WTC11 (cell line): ENCODE measurements at regions not wholly inside any gene's neighbourhood (a gene's known extent, or its start where the extent isn't known, plus 50 kb on each side); places are given as distances from the start of the nearest gene placed in this dataset.

Experiments
- ATAC-seq: fragments of 200-7000 bp; cut with Tn5 transposase; 2 replicates; pipeline ENCODE4 v1.10.0; 2021; ENCODE audit warnings: mild to moderate bottlenecking, moderate library complexity
- CTCF ChIA-PET: fragments of 300-600 bp; sonication (Branson Sonifier 250); formaldehyde crosslinking; loops from one replicate; lab custom pipeline; 2021; ENCODE audit warnings: antibody characterized with exemption; lab: Charles Lee
- POLR2A ChIA-PET: fragments of 350-600 bp; sonication (Branson Sonifier 250); formaldehyde crosslinking; loops from one replicate; lab custom pipeline; 2021; ENCODE audit warnings: antibody characterized with exemption; lab: Charles Lee
- DNase-seq: peaks from one replicate; pipeline ENCODE4 v3.0.0; 2021; ENCODE audit warnings: low spot score
- H3K27ac Mint-ChIP-seq: 2 replicates; pipeline ENCODE4 v1.8.0; 2021; ENCODE audit warnings: mixed read lengths
- H3K27me3 Mint-ChIP-seq: 2 replicates; pipeline ENCODE4 v1.8.0; 2021; ENCODE audit warnings: low read depth, mild to moderate bottlenecking, moderate library complexity, mixed read lengths
- H3K36me3 Mint-ChIP-seq: 2 replicates; pipeline ENCODE4 v1.8.0; 2021; ENCODE audit warnings: mixed read lengths
- H3K4me1 Mint-ChIP-seq: 2 replicates; pipeline ENCODE4 v1.8.0; 2022; ENCODE audit warnings: mixed read lengths
- H3K4me3 Mint-ChIP-seq: 2 replicates; pipeline ENCODE4 v1.8.0; 2021; ENCODE audit warnings: mild to moderate bottlenecking, moderate library complexity, mixed read lengths
- H3K9me3 Mint-ChIP-seq: 2 replicates; pipeline ENCODE4 v1.8.0; 2021; ENCODE audit warnings: mixed read lengths
- CREB1 ChIP-seq: sonication (generic); formaldehyde crosslinking; IDR thresholded peaks from 2 replicates; pipeline ENCODE4 v1.8.0; 2023; ENCODE audit warnings: mild to moderate bottlenecking, missing genetic modification reagents
- ELF4 ChIP-seq: sonication (generic); formaldehyde crosslinking; IDR thresholded peaks from 2 replicates; pipeline ENCODE4 v1.8.1; 2022; ENCODE audit warnings: low read depth, mild to moderate bottlenecking, moderate library complexity, missing genetic modification reagents
- FOXJ3 ChIP-seq: sonication (generic); formaldehyde crosslinking; IDR thresholded peaks from 2 replicates; pipeline ENCODE4 v1.9.0; 2021; ENCODE audit warnings: missing genetic modification reagents, mild to moderate bottlenecking, borderline replicate concordance
- GABPB1 ChIP-seq: sonication (generic); formaldehyde crosslinking; IDR thresholded peaks from 2 replicates; pipeline ENCODE4 v1.8.1; 2023; ENCODE audit warnings: mild to moderate bottlenecking, missing genetic modification reagents
- IRF2 ChIP-seq: sonication (generic); formaldehyde crosslinking; IDR thresholded peaks from 2 replicates; pipeline ENCODE4 v1.8.0; 2022; ENCODE audit warnings: low read depth, missing genetic modification reagents, borderline replicate concordance
- MXD4 ChIP-seq: fragments of 250-450 bp; sonication (Bioruptor Pico); IDR thresholded peaks from 2 replicates; pipeline ENCODE4 v1.8.0; 2021; ENCODE audit warnings: mild to moderate bottlenecking, moderate library complexity, borderline replicate concordance
- NFYB ChIP-seq: sonication (generic); formaldehyde crosslinking; conservative IDR thresholded peaks from 2 replicates; pipeline ENCODE4 v1.8.0; 2022; ENCODE audit warnings: low read depth, missing genetic modification reagents
- NR2C2 ChIP-seq: sonication (generic); formaldehyde crosslinking; IDR thresholded peaks from 2 replicates; pipeline ENCODE4 v1.8.0; 2022; ENCODE audit warnings: mild to moderate bottlenecking, missing genetic modification reagents
- SOX15 ChIP-seq: fragments of 250-450 bp; sonication (Bioruptor Pico); IDR thresholded peaks from 2 replicates; pipeline ENCODE4 v1.9.0; 2021; ENCODE audit warnings: mild to moderate bottlenecking
- TEAD1 ChIP-seq: sonication (generic); formaldehyde crosslinking; IDR thresholded peaks from 2 replicates; pipeline ENCODE4 v1.8.0; 2022; ENCODE audit warnings: mild to moderate bottlenecking, missing genetic modification reagents
- ZNF138 ChIP-seq: sonication (generic); formaldehyde crosslinking; conservative IDR thresholded peaks from 2 replicates; pipeline ENCODE4 v1.8.1; 2022; ENCODE audit warnings: mild to moderate bottlenecking, moderate library complexity, missing genetic modification reagents
- ZNF396 ChIP-seq: fragments of 250-450 bp; sonication (Bioruptor Pico); IDR thresholded peaks from 2 replicates; pipeline ENCODE4 v1.8.0; 2021; ENCODE audit warnings: mild to moderate bottlenecking, moderate library complexity, borderline replicate concordance
- ZNF416 ChIP-seq: fragments of 250-450 bp; sonication (Bioruptor Pico); IDR thresholded peaks from 2 replicates; pipeline ENCODE4 v1.9.0; 2021; ENCODE audit warnings: mild to moderate bottlenecking, inconsistent platforms
- ZNF671 ChIP-seq: fragments of 250-450 bp; sonication (Bioruptor Pico); IDR thresholded peaks from 2 replicates; pipeline ENCODE4 v1.8.0; 2021; ENCODE audit warnings: mild to moderate bottlenecking
- TF ChIP-seq, protein P1 (sequence below): sonication (generic); formaldehyde crosslinking; IDR thresholded peaks from 2 replicates; pipeline ENCODE4 v1.8.1; 2022; ENCODE audit warnings: low read depth, mild to moderate bottlenecking, moderate library complexity, missing genetic modification reagents, borderline replicate concordance
- TF ChIP-seq, protein P2 (sequence below): sonication (generic); formaldehyde crosslinking; IDR thresholded peaks from 2 replicates; pipeline ENCODE4 v1.8.0; 2022; ENCODE audit warnings: mild to moderate bottlenecking, missing genetic modification reagents
- TF ChIP-seq, protein P3 (sequence below): sonication (generic); formaldehyde crosslinking; IDR thresholded peaks from 2 replicates; pipeline ENCODE4 v1.8.1; 2022; ENCODE audit warnings: mild to moderate bottlenecking, moderate library complexity, missing genetic modification reagents
- TF ChIP-seq, protein P4 (sequence below): sonication (generic); formaldehyde crosslinking; conservative IDR thresholded peaks from 2 replicates; pipeline ENCODE4 v1.8.1; 2022; ENCODE audit warnings: mild to moderate bottlenecking, missing genetic modification reagents
- TF ChIP-seq, protein P5 (sequence below): sonication (generic); formaldehyde crosslinking; IDR thresholded peaks from 2 replicates; pipeline ENCODE4 v1.8.0; 2023; ENCODE audit warnings: mild to moderate bottlenecking, missing genetic modification reagents
- TF ChIP-seq, protein P6 (sequence below): fragments of 250-450 bp; sonication (Bioruptor Pico); conservative IDR thresholded peaks from 2 replicates; pipeline ENCODE4 v1.9.0; 2021; ENCODE audit warnings: mild to moderate bottlenecking
- TF ChIP-seq, protein P7 (sequence below): sonication (generic); formaldehyde crosslinking; IDR thresholded peaks from 2 replicates; pipeline ENCODE4 v1.8.1; 2023; ENCODE audit warnings: mild to moderate bottlenecking, missing genetic modification reagents

DNA sequence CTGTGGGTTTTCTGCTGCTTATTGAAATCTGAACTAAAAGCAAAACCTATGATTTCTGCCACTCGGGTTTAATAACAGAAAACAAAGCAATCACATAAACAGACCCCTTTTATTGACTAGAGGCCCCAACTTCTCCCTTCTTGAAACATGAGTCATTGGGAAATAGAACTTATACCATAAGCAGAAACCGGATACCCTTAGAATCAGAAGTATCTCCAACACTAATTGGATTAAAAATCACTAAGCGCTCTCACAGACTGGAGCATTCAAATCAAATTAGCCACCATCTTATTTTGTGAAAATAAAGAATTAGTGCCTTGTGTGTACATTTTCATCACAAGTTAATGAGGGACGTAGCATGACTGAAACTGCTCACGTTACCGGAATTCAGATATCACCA, 206.9 kb downstream of the WDR11 start (continued):
- TF ChIP-seq, protein P1, sequence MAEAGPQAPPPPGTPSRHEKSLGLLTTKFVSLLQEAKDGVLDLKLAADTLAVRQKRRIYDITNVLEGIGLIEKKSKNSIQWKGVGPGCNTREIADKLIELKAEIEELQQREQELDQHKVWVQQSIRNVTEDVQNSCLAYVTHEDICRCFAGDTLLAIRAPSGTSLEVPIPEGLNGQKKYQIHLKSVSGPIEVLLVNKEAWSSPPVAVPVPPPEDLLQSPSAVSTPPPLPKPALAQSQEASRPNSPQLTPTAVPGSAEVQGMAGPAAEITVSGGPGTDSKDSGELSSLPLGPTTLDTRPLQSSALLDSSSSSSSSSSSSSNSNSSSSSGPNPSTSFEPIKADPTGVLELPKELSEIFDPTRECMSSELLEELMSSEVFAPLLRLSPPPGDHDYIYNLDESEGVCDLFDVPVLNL = no peak
- TF ChIP-seq SOX15 (no peak), ZNF416 (CRISPR knock-in tag) (no peak)
- TF ChIP-seq, protein P2, sequence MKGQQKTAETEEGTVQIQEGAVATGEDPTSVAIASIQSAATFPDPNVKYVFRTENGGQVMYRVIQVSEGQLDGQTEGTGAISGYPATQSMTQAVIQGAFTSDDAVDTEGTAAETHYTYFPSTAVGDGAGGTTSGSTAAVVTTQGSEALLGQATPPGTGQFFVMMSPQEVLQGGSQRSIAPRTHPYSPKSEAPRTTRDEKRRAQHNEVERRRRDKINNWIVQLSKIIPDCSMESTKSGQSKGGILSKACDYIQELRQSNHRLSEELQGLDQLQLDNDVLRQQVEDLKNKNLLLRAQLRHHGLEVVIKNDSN (CRISPR knock-in tag) = no peak
- TF ChIP-seq, all 79 proteins: peak for 0

DNA sequence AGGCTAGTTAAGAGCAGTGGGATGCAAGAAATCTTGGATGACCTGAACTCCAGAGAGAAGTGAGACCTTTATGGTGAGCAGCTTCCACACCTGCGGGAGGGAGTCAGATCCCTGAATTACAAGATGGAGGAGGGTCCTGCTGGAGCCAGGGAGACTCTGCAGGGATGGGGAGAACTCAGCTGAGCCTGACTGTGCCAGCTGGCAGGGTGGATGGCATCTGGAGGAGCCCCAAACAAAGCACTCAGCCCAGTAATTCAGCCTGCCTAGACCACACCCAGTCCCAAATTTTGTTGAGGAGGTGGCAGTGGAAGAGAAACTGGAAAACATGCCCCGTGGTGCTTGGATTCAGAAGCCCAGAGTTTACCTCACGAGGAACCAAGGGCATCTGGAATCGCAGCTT, 208.2 kb downstream of the WDR11 start:
- CTCF ChIA-PET = no interaction called here
- POLR2A ChIA-PET = no interaction called here
- peaks cover 6% of the 10 kb centered on the region; the same call in 1 of the 2 replicates for H3K9me3 Mint-ChIP-seq
- H3K4me1 Mint-ChIP-seq = no peaks in the 10 kb centered on the region
- ATAC-seq (no peak), DNase-seq (no peak)
- H3K36me3 Mint-ChIP-seq = no peaks in the 10 kb centered on the region
- H3K4me3 Mint-ChIP-seq = no peak overlapping the region
- no peaks in the 10 kb centered on the region for H3K27me3 Mint-ChIP-seq
- no peak overlapping the region for H3K27ac Mint-ChIP-seq
- no peak for TF ChIP-seq GABPB1
- no peak for TF ChIP-seq ZNF138
- TF ChIP-seq, protein P3, sequence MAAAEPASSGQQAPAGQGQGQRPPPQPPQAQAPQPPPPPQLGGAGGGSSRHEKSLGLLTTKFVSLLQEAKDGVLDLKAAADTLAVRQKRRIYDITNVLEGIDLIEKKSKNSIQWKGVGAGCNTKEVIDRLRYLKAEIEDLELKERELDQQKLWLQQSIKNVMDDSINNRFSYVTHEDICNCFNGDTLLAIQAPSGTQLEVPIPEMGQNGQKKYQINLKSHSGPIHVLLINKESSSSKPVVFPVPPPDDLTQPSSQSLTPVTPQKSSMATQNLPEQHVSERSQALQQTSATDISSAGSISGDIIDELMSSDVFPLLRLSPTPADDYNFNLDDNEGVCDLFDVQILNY (CRISPR knock-in tag) = no peak
- no peak for TF ChIP-seq TEAD1 (CRISPR knock-in tag)
- TF ChIP-seq FOXJ3 (CRISPR knock-in tag) = no peak
- TF ChIP-seq ELF4 (CRISPR knock-in tag) = no peak
- TF ChIP-seq ZNF671 (CRISPR knock-in tag) = no peak
- TF ChIP-seq NR2C2 (CRISPR knock-in tag) = no peak
- TF ChIP-seq IRF2 (CRISPR knock-in tag) = no peak
- no peak for TF ChIP-seq SOX15
- TF ChIP-seq MXD4 = no peak
- TF ChIP-seq, protein P4, sequence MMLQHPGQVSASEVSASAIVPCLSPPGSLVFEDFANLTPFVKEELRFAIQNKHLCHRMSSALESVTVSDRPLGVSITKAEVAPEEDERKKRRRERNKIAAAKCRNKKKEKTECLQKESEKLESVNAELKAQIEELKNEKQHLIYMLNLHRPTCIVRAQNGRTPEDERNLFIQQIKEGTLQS = no peak

DNA sequence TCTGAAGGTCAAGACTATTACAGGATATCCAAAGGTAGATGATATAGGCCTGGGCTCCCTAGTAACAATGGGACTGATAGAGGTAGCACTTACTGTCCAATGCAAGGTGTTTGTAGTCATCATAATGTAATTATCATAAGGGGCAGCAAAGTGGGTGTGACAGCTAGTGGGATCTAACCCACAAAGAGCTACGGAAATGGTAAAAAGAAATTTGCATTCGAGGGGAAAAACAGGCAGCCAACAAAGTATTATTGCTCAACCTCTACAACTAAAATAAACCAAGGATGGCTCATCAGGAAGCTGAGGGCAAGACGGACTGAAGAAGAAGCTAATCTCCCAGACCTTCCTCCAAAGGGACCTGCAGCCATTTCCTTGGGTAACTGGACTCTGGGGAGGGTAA, 211.0 kb downstream of the WDR11 start:
- CTCF ChIA-PET = interaction anchor here (1.3 to 1.7 kb wide), 2 partner anchors 8 to 113 kb away, joined by 5 read pairs; no protein-coding TSS in a partner anchor
- H3K27ac Mint-ChIP-seq = no peak overlapping the region
- H3K27me3 Mint-ChIP-seq = no peaks in the 10 kb centered on the region
- DNase-seq (no peak), ATAC-seq (no peak)
- peaks cover 6% of the 10 kb centered on the region; the same call in 1 of the 2 replicates for H3K9me3 Mint-ChIP-seq
- H3K4me1 Mint-ChIP-seq = no peaks in the 10 kb centered on the region
- TF ChIP-seq CREB1 (CRISPR knock-in tag) = no peak
- TF ChIP-seq, protein P5, sequence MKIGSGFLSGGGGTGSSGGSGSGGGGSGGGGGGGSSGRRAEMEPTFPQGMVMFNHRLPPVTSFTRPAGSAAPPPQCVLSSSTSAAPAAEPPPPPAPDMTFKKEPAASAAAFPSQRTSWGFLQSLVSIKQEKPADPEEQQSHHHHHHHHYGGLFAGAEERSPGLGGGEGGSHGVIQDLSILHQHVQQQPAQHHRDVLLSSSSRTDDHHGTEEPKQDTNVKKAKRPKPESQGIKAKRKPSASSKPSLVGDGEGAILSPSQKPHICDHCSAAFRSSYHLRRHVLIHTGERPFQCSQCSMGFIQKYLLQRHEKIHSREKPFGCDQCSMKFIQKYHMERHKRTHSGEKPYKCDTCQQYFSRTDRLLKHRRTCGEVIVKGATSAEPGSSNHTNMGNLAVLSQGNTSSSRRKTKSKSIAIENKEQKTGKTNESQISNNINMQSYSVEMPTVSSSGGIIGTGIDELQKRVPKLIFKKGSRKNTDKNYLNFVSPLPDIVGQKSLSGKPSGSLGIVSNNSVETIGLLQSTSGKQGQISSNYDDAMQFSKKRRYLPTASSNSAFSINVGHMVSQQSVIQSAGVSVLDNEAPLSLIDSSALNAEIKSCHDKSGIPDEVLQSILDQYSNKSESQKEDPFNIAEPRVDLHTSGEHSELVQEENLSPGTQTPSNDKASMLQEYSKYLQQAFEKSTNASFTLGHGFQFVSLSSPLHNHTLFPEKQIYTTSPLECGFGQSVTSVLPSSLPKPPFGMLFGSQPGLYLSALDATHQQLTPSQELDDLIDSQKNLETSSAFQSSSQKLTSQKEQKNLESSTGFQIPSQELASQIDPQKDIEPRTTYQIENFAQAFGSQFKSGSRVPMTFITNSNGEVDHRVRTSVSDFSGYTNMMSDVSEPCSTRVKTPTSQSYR (CRISPR knock-in tag) = no peak
- TF ChIP-seq, protein P6, sequence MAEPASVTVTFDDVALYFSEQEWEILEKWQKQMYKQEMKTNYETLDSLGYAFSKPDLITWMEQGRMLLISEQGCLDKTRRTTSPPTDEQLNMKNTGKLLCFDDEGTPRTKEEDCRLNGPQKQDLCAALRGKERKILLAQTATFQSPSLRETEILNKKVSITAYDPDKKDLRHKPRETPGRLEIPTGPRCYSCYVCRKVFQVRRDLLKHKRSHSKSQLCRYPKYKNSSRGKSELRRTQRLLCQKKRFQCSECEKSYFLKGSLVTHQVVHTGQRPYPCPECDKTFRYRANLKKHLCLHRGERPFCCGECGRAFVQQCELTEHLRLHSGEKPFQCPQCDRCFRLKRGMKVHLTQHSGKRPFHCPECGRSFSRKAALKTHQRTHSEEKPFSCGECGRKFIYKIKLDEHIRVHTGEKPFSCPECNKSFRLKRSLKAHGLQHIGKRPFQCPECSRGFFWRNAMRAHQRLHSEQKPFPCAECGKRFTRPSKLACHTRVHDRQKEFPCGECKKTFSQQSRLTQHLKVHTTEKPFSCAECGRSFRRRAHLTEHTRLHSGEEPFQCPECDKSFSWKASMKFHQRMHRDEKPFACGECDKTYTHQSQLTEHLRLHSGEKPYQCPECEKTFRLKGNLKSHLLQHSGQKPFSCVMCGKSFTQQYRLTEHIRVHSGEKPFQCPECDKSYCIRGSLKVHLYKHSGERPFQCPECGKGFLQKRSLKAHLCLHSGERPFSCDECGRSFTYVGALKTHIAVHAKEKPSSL = no peak
- TF ChIP-seq ZNF396 (CRISPR knock-in tag) = no peak
- TF ChIP-seq, protein P7, sequence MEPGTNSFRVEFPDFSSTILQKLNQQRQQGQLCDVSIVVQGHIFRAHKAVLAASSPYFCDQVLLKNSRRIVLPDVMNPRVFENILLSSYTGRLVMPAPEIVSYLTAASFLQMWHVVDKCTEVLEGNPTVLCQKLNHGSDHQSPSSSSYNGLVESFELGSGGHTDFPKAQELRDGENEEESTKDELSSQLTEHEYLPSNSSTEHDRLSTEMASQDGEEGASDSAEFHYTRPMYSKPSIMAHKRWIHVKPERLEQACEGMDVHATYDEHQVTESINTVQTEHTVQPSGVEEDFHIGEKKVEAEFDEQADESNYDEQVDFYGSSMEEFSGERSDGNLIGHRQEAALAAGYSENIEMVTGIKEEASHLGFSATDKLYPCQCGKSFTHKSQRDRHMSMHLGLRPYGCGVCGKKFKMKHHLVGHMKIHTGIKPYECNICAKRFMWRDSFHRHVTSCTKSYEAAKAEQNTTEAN (CRISPR knock-in tag) = no peak
- TF ChIP-seq NFYB (CRISPR knock-in tag) = no peak
- no peaks in the 10 kb centered on the region for H3K36me3 Mint-ChIP-seq
- POLR2A ChIA-PET = interaction anchor here (0.6 kb wide), 1 partner anchor 186 kb away, joined by 5 read pairs; no protein-coding TSS in a partner anchor
- H3K4me3 Mint-ChIP-seq = no peak overlapping the region
